Activated naive CD4-positive, alpha-beta T cell treated with Interleukin-2 at 50 U/mL for 16 hours (primary cell): ENCODE measurements at regions not wholly inside any gene's neighbourhood (a gene's known extent, or its start where the extent isn't known, plus 50 kb on each side); places are given as distances from the start of the nearest gene placed in this dataset.
"Not testable (repeated sequence)": the region's sequence is repeated elsewhere in the genome, so short reads cannot be mapped to it uniquely, and the experiment has no call there.

Source experiments
- DNase-seq: peaks from one replicate; pipeline ENCODE4 v3.0.0-alpha.2; 2020

DNA sequence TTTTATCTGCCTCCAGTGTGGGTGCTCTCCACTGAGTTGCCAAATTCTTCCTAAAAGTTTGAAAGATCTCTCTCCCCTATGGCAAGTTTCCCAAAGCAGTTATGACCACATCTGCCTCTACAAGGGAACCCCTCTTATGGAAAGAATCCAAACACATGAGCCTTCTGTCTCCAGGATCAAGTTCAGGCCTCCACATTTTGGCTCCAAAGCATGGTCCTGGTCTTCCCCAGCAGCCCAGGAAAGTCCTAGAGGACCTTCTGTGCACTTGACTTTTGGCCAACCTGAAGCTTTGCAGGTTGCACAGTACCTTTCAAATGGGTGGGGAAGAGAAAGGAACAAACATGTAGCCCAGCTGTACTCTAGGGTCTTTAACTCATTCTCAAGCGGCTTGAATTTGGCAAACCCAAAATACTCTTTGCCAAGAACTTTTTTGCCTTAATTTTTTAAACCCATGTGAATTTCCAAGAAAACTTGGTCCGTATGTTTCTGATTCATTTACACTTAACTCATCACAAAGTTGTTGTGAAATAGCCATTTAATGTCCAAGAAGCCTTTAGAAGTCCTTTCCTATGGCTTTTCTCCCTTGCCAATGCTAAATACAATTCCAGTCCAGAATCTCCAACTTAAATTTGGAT, 240.1 kb upstream of the TBX18 start:
- no peak for DNase-seq

DNA sequence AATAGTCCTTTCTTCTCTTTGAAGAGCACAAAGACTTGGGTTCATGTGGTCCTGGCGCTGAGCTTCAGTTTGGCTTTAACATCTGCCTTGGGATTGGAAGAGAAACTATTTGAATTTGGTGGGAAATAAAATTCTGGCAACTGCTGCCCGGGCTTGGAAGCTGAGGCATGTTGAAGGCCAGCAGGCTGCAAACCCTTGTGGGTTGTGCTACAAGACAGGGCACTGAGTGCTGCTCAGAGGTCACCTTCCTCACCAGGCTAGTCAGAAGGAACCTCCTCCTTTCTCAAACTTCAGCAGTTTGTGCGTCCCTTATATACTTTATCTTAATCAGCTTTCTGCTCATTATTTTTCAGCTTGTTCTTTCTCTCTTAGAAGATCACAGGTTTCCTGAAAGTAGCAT, 238.4 kb upstream of the TBX18 start:
- DNase-seq = no peak

DNA sequence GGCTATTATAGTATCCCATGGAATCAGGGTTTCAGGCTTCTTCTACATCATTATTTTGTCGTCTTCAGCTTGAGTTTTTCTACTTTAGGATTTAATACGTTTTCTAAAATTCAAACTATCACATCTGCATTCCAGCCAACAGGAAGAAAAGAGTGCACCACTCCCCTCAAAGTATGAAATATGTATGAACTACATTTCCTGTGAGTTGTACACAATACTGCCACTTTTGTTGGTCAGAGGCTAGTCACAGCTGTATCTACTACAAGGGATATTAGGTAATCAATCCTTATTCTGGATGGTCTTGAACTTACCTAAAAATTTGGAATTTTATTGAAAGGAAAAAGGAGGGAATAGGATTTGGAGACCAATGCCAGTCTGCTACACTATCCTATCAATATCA, 235.6 kb upstream of the TBX18 start:
- no peak for DNase-seq

DNA sequence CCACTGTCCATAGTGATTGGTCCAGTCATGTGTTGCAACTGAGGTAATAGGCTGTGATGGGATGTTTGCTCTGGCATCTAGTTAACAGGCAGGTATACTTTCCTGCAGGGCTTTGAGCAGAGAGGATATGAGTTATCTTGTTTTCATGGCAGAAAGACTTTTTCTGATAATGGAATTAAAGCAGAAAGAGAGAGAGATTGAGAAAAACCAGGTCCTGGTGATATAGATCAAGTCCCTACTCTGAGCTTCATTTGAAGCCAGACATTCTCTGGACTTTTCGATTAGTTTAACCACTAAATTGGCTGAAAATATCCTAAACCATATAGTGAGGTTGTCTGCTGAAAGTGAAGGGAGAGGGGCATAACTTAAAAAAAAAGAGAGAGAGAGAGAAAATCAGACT, 233.8 kb upstream of the TBX18 start:
- DNase-seq = no peak

DNA sequence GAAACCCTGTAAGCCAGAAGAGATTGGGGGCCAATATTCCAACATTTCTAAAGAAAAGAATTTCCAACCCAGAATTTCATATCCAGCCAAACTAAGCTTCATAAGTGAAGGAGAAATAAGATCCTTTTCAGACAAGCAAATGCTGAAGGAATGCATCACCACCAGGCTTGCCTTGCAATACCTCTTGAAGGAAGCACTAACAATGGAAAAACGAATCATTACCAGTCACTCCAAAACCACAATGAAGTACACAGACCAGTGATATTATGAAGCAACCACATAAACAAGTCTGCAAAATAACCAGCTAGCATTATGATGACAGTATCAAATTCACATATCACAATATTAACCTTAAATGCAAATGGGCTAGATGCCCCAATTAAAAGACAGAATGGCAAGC, 224.4 kb upstream of the TBX18 start:
- not testable (repeated sequence) for DNase-seq

DNA sequence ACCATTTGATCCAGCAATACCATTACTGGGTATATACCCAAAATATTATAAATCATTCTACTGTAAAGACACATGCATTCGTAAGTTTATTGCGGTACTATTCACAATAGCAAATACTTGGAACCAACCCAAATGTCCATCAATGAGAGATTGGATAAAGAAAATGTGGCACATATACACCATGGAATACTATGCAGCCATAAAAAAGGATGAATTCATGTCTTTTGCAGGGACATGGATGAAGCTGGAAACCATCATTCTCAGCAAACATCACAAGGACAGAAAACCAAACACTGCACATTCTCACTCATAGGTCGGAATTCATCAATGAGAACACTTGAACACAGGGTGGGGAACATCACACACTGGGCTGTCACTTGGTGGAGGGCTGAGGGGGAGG, 221.1 kb upstream of the TBX18 start:
- not testable (repeated sequence) for DNase-seq

DNA sequence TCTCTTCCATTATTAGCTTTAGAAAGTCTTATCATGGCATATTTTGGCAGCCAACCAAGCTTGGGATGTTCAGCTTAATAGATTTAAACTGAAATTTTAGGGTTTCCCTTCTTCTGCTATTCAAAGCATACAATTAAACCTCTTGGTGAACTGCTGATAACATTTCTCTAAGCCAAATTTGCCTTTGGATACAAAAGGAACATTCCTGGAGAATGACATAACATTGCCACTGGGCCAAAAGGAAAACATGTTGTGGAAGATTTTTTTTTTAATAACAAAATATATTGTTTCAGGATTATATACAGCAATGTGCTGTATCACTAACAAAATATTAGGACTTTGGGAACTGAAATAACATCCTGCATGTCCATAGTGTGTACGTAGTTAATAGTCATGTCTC, 215.1 kb upstream of the TBX18 start:
- DNase-seq = no peak

DNA sequence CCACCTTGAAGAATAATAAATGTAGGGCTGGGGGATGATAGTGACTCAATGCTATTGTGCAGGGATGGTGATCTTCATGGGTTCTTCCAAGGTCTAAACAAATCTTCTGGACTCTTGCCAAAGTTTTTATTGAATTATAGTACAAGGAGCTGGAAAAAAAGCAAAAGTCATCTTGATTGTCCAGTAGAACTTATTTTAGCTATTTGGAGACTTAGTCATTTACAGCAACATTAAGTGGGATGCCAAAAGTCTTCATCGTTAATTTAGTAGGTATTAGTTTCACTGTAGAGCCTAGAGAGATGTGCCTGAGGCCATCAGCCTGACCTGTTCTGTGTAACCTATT, 212.9 kb upstream of the TBX18 start:
- no peak for DNase-seq

DNA sequence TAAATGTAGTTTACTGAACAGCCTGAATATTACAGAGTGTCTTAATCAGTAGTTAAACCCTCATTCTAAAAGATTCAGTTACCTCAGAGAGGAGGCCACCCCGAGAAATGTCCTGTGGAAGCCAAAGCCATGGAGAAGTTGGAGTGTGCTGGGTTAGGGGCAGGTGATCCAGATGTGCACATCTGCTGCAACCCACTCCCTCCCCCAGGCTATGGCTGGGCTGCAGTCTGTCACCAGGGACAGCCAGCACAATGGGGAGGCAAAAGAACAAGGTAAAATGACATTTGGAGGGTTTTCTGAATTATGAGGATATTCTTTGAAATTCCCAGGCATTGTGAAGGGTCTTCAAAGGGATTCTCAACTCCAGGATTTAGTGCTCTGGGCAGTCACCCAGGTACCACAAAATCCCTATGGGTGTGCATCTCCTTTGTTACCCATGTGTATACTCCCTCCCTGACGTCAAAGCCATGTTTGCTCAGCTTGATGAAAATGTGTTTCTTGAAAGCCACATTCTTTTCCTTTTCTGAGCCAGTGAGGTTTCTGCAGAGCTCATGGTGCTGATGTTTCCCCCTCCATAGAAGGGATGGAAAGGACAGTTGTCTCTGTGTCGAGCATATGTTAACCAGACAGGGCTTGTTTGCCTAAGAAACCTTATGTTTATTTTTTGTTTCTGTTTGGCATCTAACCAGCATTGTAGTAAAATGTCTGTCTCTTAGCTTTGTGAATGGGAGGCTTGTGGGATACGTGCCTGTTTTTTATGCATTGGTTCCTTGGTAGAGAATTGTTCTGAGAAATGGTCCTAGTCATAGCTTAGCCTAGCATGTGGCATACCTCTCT, 212.3 kb upstream of the TBX18 start:
- DNase-seq = no peak

DNA sequence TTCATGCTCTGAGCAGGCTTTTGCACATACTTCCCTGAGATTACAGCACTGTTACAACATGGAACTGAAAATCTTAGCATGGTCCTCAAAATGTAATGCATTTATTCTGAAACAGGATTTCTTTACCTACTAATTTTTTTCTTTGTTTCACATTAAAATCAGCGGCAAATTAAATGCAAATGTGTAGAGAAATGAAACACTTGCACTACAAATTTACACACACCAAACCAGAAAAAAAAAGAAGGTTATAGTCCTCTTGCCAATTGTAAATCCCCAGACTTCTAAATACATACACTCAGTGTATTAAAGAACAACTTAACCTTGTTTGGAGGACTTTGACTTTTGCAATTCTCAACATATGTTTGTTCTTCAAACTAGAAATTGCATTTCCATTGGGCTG, 210.9 kb upstream of the TBX18 start:
- DNase-seq = no peak

DNA sequence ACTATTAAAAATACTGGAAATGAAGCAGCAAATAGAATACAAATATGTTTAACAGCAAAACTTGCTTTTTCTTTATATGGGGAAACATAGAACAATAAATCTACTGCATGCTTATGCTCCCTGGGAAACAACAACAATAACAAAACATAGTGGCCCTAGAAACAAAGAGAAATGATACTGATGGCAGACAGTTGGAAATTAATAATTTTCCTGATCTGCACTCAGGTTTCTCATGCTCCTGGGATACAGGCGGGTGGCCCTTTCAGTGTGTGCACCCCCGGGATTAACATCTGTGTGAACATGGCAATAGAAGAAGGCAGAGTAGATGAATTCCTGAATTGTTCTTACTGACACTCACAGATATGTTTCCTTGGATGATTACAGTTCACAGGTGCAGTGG, 209.2 kb upstream of the TBX18 start:
- DNase-seq = no peak

DNA sequence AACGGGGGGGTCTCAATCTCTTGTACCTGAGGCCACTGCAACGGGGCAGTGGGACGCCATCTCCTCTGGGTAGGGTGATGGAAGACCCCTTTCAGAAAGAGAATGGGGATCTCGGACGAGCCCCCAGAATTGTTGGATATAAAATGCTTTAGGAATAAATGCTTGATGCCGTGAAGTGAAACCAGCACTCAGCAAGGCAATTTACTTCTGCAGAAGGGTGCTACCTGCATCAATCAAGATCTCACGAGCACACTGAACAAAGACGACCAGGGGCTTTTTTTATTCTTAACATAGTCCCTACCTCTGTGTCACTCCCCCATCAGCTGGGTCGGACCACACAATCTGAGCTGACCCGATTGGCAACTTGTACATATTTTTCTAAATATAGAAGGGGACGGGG, 203.6 kb upstream of the TBX18 start:
- no peak for DNase-seq

DNA sequence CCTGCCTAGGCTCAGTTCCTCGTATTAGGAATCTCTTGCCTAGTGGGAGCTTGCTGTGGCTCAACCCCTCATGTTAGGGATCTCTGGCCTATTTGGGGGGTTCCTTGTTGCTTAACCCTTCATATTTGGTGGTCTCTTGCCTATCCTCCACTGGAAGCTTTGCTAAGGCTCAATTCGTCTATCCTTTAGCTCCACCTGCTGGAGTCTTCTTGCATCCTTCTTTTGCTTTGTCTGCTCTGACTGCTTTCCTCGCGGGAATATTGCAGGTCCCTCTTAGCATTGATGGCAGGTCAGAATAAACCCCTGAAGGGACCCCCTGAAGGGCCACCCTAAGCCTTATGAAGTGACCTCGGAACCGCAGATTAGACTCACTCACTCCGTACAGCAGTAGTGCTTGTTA, 203.0 kb upstream of the TBX18 start:
- DNase-seq = no peak

DNA sequence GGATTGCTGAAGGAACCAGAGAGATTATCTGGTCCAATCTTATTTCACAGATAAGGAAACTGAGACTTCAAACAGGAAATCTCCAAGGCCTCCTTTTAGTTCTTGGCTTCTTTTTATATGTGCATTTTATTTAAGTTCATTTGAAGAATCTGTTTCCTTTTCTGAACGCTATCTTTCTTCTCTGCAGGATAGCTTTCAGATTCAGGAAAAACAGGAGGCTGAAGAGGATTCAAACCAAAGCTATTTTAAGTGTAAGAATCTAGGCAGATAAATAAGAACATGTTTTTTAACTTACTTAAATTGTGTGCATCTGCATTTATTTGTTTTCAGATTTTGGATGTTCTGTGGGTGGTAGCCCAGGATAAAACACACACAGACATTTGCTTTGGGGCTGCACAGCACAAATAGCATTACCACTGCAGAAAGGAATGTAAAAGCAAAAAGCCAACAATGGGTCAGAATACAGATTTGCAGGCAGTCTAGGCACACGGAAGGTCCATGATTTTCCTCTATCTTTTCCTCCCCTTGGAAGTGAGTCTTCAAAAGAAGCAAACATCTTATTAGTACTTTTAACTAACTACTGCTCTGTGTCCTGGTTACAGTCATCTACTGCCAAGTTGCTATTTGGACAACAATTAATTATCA, 188.8 kb upstream of the TBX18 start:
- DNase-seq = no peak

DNA sequence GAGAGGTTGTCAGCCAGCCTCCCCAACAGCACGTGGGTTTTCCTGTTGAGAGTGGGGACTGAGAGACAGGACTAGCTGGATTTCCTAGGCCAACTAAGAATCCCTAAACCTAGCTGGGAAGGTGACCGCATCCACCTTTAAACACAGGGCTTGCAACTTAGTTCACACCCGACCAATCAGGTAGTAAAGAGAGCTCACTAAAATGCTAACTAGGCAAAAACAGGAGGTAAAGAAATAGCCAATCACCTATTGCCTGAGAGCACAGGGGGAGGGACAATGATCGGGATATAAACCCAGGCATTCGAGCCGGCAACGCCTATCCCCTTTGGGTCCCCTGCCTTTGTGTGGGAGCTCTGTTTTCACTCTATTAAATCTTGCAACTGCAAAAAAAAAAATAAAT, 180.5 kb upstream of the TBX18 start:
- DNase-seq = not testable (repeated sequence)

DNA sequence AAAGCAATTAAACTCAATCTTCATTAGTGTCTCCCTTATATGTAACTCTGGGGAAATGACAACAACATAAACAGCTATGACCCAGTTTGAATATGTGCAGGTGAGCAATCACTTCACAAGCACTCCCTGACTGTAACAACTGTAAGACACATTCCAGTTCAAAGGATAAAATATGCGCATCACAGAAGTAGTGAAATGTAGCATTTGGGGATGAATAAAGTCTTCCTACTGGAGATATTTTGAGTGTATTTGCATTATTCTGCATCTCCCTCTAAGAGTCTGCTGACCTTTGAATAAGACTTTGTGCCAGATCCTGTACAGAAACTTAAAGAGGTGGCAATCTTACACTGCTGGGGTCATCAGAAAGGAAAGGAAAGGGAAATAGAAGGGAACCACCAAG, 179.5 kb upstream of the TBX18 start:
- no peak for DNase-seq

DNA sequence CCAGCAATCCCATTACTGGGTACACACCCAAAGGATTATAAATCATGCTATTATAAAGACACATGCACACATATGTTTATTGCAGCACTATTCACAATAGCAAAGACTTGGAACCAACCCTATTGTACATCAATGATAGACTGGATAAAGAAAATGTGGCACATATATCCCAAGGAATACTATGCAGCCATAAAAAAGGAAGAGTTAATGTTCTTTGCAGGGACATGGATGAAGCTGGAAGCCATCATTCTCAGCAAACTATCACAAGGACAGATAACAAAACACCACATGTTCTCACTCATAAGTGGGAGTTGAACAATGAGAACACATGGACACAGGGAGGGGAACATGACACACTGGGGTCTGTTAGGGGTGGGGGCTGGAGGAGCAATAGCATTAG, 177.2 kb upstream of the TBX18 start:
- not testable (repeated sequence) for DNase-seq

DNA sequence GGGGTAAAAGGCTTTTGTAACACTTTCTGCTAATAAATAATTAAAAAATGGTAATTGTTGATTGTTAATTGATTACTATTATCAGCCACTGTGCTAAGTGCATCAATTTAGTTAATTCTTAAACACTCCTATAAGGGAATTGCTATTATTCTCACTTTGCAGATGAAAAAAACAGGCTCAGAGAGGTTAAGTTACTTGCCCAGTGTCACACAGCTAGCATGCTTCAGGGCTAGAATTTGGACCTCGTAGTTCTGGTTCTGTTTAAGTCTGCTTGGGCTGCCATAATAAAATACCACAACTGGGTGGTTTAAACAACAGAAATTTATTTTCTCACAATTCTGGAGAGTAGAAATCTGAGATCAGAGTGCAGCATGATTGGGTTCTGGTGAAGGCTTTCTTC, 164.8 kb upstream of the TBX18 start:
- no peak for DNase-seq

DNA sequence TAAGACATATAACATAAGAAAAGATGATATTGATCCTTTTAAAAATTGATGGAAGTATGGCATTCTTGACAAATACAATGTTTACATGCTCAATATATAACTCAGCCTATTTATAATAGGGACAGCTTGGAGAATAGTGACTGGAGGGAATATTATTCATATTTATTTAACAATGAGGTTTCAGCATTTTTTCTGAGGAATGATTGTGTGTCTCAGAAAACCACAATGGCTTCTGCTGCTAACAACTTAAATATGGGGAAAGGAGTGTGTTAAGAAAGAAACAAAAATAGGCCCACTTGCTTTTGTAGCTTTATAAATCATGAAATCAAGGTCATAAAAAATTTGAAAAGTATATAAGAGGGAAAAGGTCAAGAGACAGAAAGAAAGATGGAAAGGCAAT, 163.2 kb upstream of the TBX18 start:
- DNase-seq = no peak

DNA sequence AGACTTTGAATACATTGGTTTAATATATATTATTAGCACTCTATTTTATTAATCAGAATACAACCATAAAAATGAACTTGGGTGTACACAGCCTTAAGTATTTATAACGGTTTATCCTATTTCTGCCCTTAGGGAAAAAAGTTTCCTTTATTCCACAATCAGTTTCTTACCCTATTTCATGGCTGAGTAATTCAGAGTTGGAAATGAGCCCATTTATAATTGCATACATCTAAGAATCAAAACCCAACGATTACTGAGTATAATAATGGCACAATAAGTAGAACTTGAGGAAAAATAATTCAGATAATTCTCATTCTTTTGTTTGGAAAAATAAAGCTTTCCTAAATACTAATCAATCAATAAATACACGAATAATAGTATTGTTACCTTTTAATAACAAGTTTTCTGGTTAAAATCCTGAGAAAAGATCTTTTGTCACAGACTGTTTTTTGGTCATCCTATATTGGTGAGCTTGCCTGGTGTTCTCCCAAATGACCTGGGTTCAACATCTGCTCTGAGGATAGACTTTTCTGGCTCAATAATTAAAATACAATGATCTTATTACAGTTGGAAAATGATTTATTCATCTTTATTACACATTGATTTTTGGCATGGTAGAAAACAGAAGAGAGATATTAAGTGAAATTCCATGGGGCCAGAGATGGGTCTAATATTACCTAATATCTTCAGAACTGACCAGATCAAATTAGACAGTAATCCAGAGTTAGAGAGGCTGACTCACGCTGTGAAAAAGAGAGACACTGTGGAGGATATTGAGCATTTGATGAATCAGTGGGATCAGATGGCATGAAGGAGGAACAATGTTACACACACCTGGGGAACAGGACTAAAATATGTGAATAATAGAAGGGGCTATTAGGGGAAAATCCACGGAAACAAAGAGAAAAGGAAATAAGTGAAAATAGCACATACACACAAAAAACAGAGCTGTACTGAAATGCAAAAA, 162.1 kb upstream of the TBX18 start:
- DNase-seq = no peak

DNA sequence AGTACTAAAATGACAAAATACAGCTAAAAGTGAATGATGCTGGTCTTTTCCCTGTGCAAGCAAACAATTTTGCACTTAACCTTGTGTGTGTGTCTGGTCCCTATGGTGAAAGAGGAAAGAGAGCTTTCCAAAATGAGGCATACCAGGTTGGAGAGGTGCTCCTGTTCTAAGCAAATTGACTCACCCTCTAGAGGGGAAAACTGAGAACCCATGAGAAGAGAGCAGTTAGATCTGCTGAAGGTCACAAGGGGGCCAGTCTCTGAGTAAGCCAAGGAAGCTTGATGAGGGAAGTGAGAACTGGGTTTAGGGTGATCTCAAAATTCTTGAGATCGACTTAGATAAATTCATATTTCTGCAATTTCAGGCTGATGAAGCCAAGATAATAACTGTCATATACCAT, 157.5 kb upstream of the TBX18 start:
- DNase-seq = no peak

DNA sequence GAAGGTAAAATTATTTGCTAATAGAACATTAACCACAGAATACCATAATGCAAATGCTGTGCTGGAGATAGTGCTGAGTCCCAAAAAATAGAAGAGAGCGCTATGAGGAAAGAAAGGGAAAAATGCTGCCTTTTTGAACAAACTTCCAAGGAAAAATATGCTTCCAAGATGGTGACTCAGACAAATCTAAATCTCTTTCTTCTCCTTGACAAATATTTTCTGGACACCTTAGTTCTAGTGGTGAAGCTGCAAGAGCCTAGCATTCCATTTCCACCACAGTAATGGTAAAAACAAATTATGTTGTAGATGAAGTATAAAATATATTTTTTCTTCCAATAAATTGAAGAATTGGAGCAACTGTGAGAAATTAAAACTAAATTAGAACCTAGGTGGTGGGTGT, 155.6 kb upstream of the TBX18 start:
- DNase-seq = no peak

DNA sequence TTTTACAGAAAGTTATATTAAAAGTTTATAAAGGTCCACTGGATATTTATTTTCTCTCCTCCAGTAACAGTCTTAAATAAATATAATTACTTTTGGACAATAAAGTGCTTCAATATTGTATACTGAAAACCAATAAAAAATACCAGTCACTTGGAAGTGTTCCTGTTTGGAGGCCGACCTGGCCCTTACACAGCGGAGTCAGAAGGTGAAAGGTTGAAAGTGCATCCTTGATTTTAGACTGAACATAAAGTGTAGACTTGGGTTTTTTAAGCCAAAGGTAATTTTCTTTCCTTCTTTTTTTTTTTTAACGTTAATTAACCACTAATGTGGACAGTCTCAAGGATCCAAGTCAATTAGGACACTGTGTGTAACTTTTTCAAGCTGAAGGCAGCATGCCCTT, 152.3 kb upstream of the TBX18 start:
- no peak for DNase-seq
